Activated CD8-positive, alpha-beta T cell treated with anti-CD3 and anti-CD28 coated beads for 36 hours (primary cell): ENCODE measurements at regions not wholly inside any gene's neighbourhood (a gene's known extent, or its start where the extent isn't known, plus 50 kb on each side); places are given as distances from the start of the nearest gene placed in this dataset.

ENCODE experiments used
- ATAC-seq: fragments of 200-7000 bp; cut with Tn5 transposase; one replicate; pipeline ENCODE4 v1.10.0; 2021; ENCODE audit warnings: mild to moderate bottlenecking, moderate library complexity
- CTCF ChIA-PET: fragments of 350-600 bp; sonication (Branson Sonifier 250); formaldehyde crosslinking; loops from one replicate; lab custom pipeline; 2021; ENCODE audit warnings: antibody characterized with exemption; lab: Charles Lee
- POLR2A ChIA-PET: fragments of 350-600 bp; sonication (Branson Sonifier 250); formaldehyde crosslinking; loops from one replicate; lab custom pipeline; 2021; ENCODE audit warnings: antibody characterized with exemption; lab: Charles Lee
- DNase-seq: peaks from one replicate; pipeline ENCODE4 v3.0.0-alpha.2; 2020
- H3K27ac Mint-ChIP-seq: one replicate; pipeline ENCODE4 v1.8.0; 2021; ENCODE audit warnings: mild to moderate bottlenecking, mixed read lengths
- H3K27me3 Mint-ChIP-seq: one replicate; pipeline ENCODE4 v1.8.0; 2021; ENCODE audit warnings: mixed read lengths
- H3K36me3 Mint-ChIP-seq: one replicate; pipeline ENCODE4 v1.8.0; 2021; ENCODE audit warnings: low read depth, mixed read lengths
- H3K4me1 Mint-ChIP-seq: one replicate; pipeline ENCODE4 v1.8.0; 2021; ENCODE audit warnings: low read depth, mixed read lengths
- H3K4me3 Mint-ChIP-seq: one replicate; pipeline ENCODE4 v1.8.0; 2021; ENCODE audit warnings: mild to moderate bottlenecking, moderate library complexity, mixed read lengths
- H3K9me3 Mint-ChIP-seq: one replicate; pipeline ENCODE4 v1.8.0; 2021; ENCODE audit warnings: mixed read lengths
- intact Hi-C: fragments of 100-400 bp; cut with micrococcal nuclease; formaldehyde crosslinking; loops from one replicate; pipeline ENCODE4 v1.10.0; 2022
- TF ChIP-seq, protein P1 (sequence below): fragments of 200-600 bp; IDR thresholded peaks from one replicate; pipeline ENCODE4 v1.8.0; 2022; ENCODE audit warnings: antibody characterized with exemption, mild to moderate bottlenecking

DNA sequence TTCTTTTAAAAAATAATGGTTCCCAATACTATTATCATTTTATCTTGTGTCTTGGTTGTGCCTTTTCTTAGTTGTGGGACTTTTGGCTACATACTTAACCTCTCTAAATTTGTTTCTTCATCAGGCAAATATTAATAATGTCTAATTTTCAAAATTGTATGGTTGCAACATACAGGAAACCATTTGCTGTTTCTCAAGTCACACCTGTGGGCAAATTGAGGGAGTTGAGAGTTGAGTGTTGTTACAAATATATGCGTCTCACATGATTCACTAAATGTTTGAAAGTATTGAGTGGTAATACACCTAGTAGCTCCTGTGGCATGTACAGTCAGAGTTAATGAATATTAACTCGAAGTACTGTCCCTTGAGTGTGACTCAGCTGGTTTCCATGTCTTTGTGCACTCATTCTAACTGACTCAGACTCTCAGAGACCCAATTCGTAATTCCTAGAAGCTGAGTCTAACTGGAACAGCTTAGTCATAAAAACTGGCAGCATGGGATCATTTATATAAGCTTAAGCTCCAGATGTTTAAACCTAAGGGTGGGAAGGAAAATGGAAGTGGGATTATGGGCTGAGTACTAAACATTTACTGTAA is 802.4 kb downstream of the TRIML1 start:
- ATAC-seq (no peak), DNase-seq (no peak)
- Mint-ChIP-seq H3K4me1 (no peaks in the 10 kb centered on the region), H3K27ac (no peak overlapping the region), H3K9me3 (peaks cover 4% of the 10 kb centered on the region), H3K36me3 (no peaks in the 10 kb centered on the region), H3K4me3 (no peak overlapping the region), H3K27me3 (no peaks in the 10 kb centered on the region)
- ChIA-PET CTCF (no interaction called here), POLR2A (no interaction called here)
- intact Hi-C loops = no loop called here
- TF ChIP-seq, protein P1, sequence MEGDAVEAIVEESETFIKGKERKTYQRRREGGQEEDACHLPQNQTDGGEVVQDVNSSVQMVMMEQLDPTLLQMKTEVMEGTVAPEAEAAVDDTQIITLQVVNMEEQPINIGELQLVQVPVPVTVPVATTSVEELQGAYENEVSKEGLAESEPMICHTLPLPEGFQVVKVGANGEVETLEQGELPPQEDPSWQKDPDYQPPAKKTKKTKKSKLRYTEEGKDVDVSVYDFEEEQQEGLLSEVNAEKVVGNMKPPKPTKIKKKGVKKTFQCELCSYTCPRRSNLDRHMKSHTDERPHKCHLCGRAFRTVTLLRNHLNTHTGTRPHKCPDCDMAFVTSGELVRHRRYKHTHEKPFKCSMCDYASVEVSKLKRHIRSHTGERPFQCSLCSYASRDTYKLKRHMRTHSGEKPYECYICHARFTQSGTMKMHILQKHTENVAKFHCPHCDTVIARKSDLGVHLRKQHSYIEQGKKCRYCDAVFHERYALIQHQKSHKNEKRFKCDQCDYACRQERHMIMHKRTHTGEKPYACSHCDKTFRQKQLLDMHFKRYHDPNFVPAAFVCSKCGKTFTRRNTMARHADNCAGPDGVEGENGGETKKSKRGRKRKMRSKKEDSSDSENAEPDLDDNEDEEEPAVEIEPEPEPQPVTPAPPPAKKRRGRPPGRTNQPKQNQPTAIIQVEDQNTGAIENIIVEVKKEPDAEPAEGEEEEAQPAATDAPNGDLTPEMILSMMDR = no peak

DNA sequence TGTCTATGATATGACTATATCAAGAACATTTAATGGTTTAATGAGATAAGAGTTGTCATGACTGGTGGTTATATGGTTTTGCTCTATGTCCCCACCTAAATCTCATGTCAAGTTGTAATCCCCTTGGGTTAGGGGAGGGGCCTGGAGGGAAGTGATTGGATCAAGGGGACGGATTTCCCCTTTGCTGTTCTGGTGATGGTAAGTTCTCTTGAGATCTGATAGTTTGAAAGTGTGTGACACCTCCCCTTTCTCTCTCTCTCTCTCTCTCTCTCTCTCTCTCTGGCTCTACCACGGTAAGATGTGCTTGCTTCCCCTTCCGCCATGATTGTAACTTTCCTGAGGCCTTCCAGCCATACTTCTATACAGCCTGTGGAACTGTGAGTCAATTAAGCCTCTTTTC is 803.4 kb downstream of the TRIML1 start:
- ATAC-seq (no peak), DNase-seq (no peak)
- H3K27ac Mint-ChIP-seq = no peak overlapping the region
- H3K36me3 Mint-ChIP-seq = no peaks in the 10 kb centered on the region
- no peaks in the 10 kb centered on the region for H3K4me1 Mint-ChIP-seq
- ChIA-PET CTCF (no interaction called here), POLR2A (no interaction called here)
- H3K9me3 Mint-ChIP-seq = peaks cover 4% of the 10 kb centered on the region
- H3K27me3 Mint-ChIP-seq = no peaks in the 10 kb centered on the region
- intact Hi-C loops = no loop called here
- H3K4me3 Mint-ChIP-seq = no peak overlapping the region
- TF ChIP-seq, protein P1 = no peak

DNA sequence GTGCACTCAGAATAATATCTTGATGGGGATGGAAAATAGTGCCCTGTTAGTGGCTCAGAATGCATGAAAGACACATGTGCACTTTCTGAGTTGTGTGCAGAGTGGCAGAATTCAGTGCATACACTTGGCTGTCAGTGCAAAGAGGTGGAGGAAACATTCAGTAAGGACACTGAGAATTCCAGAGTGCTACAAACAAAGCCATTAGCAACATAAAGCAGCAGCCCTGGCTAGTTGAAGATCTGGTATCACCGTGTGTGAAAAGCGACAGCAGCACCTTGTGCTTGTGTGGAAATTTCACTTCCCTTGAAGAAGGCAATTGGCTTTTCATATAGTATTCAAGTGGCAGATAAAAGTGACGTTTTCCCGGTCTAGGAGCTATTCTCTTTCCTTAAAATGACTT is 810.4 kb downstream of the TRIML1 start:
- Mint-ChIP-seq H3K27ac (no peak overlapping the region), H3K9me3 (peaks cover 4% of the 10 kb centered on the region), H3K4me3 (no peak overlapping the region), H3K4me1 (no peaks in the 10 kb centered on the region), H3K27me3 (no peaks in the 10 kb centered on the region), H3K36me3 (no peaks in the 10 kb centered on the region)
- intact Hi-C loops = no loop called here
- TF ChIP-seq, protein P1 = no peak
- ChIA-PET CTCF (no interaction called here), POLR2A (no interaction called here)
- no peak for ATAC-seq
- no peak for DNase-seq

DNA sequence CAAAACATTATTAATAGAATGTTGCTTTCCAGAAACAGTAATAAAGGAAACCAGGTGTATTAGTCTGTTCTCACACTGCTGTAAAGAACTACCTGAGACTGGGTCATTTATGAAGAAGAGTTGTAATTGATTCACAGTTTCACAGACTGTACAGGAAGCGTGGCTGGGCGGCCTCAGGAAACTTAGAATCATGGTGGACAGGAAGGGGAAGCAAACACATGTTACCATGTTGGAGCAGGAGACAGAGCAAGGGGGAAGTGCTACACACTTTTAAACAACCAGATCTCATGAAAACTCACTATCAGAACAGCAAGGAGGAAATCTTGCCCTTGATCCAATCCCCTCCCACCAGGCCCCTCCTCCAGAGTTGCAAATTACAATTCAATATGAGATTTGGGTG is 815.8 kb downstream of the TRIML1 start:
- Mint-ChIP-seq H3K27ac (no peak overlapping the region), H3K27me3 (no peaks in the 10 kb centered on the region), H3K36me3 (no peaks in the 10 kb centered on the region), H3K9me3 (peaks cover 6% of the 10 kb centered on the region), H3K4me3 (no peak overlapping the region), H3K4me1 (no peaks in the 10 kb centered on the region)
- intact Hi-C loops = no loop called here
- TF ChIP-seq, protein P1 = no peak
- no peak for DNase-seq
- ChIA-PET POLR2A (no interaction called here), CTCF (no interaction called here)
- ATAC-seq = no peak

DNA sequence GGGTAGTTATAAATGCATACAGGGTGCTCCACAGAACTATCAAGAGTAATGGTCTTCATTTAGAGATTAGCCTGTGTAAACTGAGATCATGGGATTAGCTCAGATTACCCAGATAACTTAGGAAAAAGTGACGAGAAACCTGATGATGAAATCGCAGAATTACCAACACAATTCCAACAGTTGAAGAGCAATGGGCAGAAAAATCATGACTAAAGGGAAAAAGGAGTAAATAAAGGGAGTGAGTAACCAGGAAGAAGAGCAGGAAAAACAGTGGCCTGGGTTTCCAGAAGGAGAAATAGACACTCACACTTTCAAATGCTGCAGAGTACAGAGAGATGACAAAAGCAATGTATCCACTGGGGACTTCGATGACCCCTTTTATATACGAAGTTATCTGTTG is 817.3 kb downstream of the TRIML1 start:
- DNase-seq (no peak), ATAC-seq (no peak)
- ChIA-PET CTCF (no interaction called here), POLR2A (no interaction called here)
- no peak overlapping the region for H3K27ac Mint-ChIP-seq
- TF ChIP-seq, protein P1 = no peak
- intact Hi-C loops = no loop called here
- H3K9me3 Mint-ChIP-seq = peaks cover 12% of the 10 kb centered on the region
- H3K4me1 Mint-ChIP-seq = no peaks in the 10 kb centered on the region
- no peaks in the 10 kb centered on the region for H3K36me3 Mint-ChIP-seq
- H3K27me3 Mint-ChIP-seq = no peaks in the 10 kb centered on the region
- H3K4me3 Mint-ChIP-seq = no peak overlapping the region
